ENCODE measurements at regions not wholly inside any gene's neighbourhood (a gene's known extent, or its start where the extent isn't known, plus 50 kb on each side); places are given as distances from the start of the nearest gene placed in this dataset.

DNA sequence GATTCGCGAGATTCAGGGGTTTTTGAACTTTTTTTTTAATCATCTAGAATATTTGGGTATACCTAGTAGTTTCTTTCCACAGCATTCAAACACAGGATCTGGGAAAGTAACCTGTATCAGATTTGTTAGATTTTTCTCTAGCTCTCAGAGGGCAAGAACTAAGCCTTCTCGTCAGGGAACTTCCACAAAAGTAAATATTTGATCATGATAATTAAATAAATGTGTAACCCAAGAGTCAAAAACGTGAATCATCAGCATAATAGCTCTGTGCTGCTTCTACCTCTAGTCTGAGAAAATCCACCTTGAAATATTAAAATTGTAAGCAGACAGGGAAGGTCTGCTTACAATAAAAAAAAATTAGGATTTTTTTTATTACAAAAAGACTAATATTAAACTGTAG is 225.7 kb upstream of the SPOPL start:
- TF ChIP-seq, protein P1, sequence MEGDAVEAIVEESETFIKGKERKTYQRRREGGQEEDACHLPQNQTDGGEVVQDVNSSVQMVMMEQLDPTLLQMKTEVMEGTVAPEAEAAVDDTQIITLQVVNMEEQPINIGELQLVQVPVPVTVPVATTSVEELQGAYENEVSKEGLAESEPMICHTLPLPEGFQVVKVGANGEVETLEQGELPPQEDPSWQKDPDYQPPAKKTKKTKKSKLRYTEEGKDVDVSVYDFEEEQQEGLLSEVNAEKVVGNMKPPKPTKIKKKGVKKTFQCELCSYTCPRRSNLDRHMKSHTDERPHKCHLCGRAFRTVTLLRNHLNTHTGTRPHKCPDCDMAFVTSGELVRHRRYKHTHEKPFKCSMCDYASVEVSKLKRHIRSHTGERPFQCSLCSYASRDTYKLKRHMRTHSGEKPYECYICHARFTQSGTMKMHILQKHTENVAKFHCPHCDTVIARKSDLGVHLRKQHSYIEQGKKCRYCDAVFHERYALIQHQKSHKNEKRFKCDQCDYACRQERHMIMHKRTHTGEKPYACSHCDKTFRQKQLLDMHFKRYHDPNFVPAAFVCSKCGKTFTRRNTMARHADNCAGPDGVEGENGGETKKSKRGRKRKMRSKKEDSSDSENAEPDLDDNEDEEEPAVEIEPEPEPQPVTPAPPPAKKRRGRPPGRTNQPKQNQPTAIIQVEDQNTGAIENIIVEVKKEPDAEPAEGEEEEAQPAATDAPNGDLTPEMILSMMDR (conservative IDR thresholded peaks at IDR 0.05): no peak
- no peak for TF ChIP-seq EZH2 (IDR thresholded peaks at IDR 0.05; ENCODE audit: low read depth)
